Stimulated activated CD8-positive, alpha-beta memory T cell treated with anti-CD3 and anti-CD28 coated beads, Interleukin-7, amount 100 ng/mL, for 4 hours (primary cell): ENCODE measurements at regions not wholly inside any gene's neighbourhood (a gene's known extent, or its start where the extent isn't known, plus 50 kb on each side); places are given as distances from the start of the nearest gene placed in this dataset.
"Not testable (repeated sequence)": the region's sequence is repeated elsewhere in the genome, so short reads cannot be mapped to it uniquely, and the experiment has no call there.

Experiments
- DNase-seq, 2 donors: peaks; one replicate each; pipeline ENCODE4 v3.0.0-alpha.2; 2020; ENCODE audit warnings: low read depth in 2 of 2

- DNase-seq: no peak
These were observed 174.6 kb downstream of the ABCA8 start for GRCh38 chr17:68780596-68780995.

GRCh38 chr17:68778726-68779125 is 176.5 kb downstream of the ABCA8 start:
- DNase-seq: no peak

DNA sequence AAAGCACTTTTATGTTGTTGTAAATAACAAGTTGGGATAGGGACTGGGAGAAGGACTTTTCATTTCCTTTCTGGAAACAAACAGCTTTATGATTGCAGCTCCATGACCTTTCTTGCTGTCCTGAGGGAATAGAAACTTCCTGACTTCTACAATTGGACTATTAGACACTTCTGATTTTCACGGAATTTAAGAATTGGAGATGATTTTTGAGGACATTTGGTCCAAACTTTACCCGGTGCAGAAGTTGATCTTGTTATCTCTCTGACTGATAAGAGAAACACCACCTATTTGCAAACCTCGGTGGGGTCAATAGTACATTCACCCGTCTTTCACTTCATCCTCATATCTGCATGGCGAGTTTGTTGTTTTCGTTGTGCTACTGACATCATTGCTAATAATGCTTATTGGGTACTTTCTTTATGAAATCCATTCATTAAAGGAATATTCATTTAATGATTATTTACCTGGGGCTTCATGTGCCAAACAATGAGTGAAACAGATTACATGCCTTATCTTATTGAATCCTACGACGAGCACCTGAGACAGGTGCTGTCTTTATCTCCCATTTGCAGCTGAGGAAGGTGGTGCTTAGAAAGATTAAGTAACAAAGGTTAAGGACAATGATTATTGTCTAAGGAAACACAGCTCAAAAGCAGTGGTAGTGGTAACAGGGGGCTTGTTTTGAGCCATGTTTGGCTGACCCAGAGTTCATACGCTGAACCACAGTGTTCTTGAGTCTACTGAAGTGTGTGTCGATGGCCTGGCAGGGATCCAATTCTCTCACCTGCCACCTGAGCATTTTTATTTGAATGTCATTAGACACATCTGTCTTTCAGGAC is 176.9 kb upstream of the FAM20A start:
- DNase-seq: no peak

GRCh38 chr17:68777243-68777855 is 176.2 kb upstream of the FAM20A start:
- DNase-seq: no peak

DNA sequence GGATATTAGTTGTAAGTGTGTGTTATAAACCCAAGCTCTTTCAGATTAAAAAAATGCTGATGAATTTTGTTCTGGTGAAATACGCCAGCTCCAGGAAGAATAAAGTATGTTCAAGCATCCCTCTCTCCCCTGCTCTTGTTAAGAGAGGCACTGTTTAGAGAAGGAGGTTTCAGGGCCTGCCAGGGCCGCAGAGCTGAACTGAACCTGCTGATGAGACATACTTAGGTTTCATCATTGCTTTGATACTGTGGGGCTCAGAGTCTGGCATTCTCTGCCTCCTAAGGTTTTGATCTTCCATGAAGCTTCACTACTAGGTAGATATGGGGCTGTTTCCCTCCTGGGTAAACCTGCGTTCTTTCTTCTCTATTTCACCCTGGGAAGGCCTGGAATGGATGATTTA is 175.3 kb upstream of the FAM20A start:
- no peak for DNase-seq

DNA sequence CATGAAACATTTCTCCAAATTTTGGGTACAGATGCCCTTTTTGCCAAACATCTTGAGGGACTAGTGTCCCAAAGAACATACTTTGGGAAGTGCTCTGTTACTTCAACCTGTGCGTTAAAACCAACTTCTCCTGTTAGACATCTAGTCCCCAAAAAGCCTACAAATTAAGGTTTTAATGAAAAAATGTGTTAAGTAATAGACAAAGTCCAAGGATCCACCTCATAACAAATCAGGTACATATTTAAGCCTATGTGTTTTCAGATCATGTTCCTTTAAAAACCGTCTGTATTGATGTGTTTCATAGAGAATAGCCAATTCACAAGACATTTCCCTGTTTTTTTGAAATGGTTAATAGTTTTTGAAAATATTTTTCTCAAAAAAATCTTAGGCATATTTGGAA is 174.8 kb upstream of the FAM20A start:
- DNase-seq: no peak

DNA sequence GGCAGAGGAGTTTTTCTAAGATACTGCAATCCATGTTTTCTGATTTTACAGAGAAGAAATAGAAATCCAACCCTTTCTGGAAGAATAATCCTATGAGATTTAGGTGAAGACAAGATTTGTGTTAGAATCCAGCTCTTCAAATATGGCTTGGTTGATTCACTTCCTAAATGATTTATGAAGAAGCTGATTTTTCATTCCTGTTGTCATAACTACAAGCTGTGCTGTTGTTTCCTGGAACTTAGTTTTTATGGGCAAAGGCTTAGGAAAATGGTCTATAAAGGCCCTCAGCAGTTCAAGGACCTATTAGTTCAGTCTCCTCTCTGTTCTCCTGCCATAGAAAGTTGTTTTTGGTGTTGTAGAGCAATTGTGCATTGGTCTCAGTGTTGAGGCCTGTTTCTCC is 174.2 kb upstream of the FAM20A start:
- DNase-seq: no peak

DNA sequence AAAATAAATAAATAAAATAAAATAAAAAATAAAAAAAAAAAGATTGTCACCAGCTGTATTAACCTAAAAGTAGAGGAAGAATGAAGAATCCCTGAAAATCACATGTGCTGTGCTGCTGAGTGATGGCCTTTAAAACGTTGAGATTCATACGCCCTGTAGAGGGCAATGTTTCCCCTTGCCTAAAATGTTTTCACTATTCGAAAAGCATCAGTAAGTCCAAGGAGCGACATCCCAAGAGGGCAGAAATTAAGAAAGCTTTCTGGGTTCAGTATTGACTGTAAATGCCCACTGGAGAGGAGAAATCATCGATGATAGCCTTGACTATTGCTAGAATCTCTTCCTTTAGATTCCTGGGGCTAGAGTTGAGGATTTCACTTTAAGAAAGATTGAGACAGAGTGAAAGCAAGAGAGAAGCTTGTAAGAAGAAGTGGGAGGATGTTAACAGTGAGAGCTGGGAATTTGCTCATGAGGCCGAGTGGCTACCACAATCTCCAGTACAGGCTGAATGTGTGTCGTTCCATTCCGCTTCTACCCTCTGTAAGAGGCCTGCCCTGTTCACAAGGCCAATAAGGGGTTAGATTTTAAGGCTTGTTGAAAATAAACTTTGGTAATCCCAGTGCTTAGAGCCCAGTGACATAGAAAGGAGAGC is 170.8 kb upstream of the FAM20A start:
- DNase-seq: no peak

GRCh38 chr17:68768804-68769203 is 167.6 kb upstream of the FAM20A start:
- DNase-seq: no peak

DNA sequence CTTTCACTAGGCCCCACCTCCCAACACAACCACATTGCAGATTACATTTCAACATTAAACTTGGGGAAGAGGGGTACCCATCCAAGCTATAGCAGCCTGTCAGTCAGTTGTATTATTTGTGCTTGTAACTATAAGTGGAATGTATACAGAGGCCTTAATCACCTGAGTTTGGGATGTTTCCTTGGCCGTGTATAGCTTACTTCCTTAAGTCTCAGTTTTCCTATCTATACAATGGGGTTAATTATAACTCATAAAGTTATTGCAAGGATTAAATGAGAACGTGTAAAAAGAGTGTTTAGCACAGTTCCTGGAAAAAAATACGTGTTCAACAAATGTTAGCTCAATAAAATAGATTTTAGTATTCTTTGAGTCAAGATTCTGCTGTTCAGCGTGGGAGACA is 165.5 kb upstream of the FAM20A start:
- DNase-seq: no peak

DNA sequence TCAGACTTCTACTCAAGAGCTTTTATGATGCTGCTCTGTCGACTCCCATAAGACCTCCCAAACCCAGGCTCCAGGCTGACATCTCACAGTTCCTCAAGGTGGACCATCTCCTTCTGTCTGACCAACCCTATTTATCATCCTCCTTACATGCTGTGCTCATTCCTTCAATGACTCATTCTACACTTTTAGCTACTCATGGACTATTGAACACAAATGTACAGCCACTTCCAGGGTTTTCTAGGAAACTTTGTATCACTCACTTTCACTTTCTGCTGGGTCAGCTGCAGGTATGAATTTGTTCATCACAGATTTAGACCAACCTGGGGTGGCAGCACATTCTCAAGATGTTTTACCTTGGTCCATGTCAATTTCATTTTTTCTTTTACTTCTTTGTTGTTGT is 162.4 kb upstream of the FAM20A start:
- no peak for DNase-seq

DNA sequence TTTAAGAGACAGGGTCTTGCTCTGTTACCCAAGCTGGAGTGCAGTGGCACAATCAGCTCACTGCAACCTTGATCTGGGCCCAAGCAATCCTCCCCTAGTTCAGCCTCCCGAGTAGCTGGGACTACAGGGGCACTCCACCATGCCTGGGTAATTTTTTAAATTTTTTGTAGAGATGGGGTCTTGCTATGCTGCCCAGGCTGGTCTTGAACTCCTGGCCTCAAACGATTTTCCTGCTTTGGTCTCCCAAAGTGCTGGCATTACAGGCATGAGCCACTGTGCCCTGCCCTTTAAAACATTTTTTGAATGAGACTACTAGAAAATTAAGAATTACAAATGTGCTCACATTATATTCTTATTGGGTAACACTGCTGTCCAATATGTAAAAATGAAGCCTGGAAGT is 161.7 kb upstream of the FAM20A start:
- no peak for DNase-seq

- no peak for DNase-seq
These were observed 158.9 kb upstream of the FAM20A start for GRCh38 chr17:68760141-68760475.

- DNase-seq: peak in 1 of 2 donors; percentile 5
These were observed 158.4 kb upstream of the FAM20A start for GRCh38 chr17:68759343-68760140.

GRCh38 chr17:68759002-68759342 is 157.8 kb upstream of the FAM20A start:
- no peak for DNase-seq

GRCh38 chr17:68757866-68758757 is 156.9 kb upstream of the FAM20A start:
- DNase-seq: not testable (repeated sequence)

DNA sequence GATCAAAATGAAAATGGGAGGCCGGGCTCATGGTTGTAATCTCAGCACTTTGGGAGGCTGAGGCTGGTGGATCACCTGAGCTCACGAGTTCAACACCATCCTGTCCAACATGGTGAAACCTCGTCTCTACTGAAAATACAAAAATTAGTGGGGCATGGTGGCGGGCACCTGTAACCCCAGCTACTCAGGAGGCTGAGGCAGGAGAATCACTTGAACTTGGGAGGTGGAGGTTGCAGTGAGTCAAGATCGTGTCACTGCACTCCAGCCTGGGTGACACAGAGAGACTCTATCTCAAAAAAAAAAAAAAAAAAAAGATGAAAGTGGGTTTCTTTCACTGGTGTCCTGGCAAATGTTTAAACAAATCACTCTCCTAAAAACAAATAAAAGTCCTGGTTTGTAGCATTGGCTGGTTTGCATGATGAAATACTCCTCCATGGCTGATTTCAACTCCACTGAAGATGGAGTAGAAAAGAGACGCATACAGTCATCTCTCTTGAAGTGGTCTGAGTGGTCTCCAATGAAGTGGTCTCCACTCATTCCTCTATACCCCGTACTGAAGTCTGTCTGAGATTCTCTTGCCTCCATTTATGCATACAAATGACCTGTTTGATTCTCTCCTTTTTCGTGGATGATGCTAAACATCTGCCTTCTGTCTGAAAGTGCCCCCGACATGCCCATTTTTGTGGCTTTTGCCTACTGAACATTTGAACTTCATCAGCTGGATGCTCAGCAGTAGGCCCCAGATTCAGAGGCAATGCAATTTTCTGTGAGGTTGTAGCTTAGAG is 153.0 kb upstream of the FAM20A start:
- no peak for DNase-seq

- no peak for DNase-seq
These were observed 149.0 kb upstream of the FAM20A start for GRCh38 chr17:68750208-68750562.

- no peak for DNase-seq
These were observed 148.4 kb upstream of the FAM20A start for GRCh38 chr17:68749349-68750207.

DNA sequence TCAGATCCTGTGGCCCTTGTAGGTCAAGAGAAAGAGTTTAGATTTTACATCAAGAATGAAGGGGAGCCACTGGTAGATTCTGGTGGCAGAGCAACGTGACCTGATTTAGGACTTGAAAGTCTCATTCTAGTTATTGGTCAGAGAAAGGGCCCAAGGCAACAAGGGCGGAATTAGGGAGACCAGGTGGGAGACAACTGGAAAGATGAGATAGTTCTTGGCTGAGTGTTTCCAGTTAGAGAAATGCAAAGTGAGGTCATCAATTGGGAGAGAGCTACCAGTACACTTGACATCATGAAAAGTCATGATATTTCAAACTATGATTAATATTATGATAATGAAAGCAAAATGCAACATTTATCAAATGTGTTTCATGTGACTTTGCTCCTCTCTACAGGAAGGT is 147.2 kb upstream of the FAM20A start:
- no peak for DNase-seq
